Endothelial cell of umbilical vein (primary cell): ENCODE measurements at regions not wholly inside any gene's neighbourhood (a gene's known extent, or its start where the extent isn't known, plus 50 kb on each side); places are given as distances from the start of the nearest gene placed in this dataset.

Source experiments
- BruUV-seq: library from RNA; stranded (reverse); fragments of 400-500 nt; replicated peaks from 2 replicates; lab custom pipeline; 2021; lab: Mats Ljungman, UMichigan
- CTCF ChIA-PET: fragments of 300-600, 350-600 bp; sonication (Branson Sonifier 250); formaldehyde crosslinking; loops from one replicate; lab custom pipeline; 2021; ENCODE audit warnings: antibody characterized with exemption, inconsistent platforms; lab: Charles Lee
- POLR2A ChIA-PET: fragments of 300-600, 350-600 bp; sonication (Branson Sonifier 250); formaldehyde crosslinking; loops from one replicate; lab custom pipeline; 2021; ENCODE audit warnings: antibody characterized with exemption, inconsistent platforms; lab: Charles Lee
- DNase-seq: peaks from one replicate; pipeline ENCODE4 v3.0.0-alpha.2; 2011; ENCODE audit warnings: low read depth, low spot score
- FAIRE-seq: peaks from 2 replicates; lab custom pipeline; 2011; peaks lifted over from hg19 to GRCh38; lab: Jason Lieb, UNC
- H2AFZ ChIP-seq: 2 replicates; pipeline ENCODE4 v1.6.0; 2012; ENCODE audit warnings: low read depth, low read length, control low read depth, inconsistent platforms
- H3K27ac ChIP-seq: 2 replicates; pipeline ENCODE4 v1.5.1; 2011; ENCODE audit warnings: low read depth, mild to moderate bottlenecking, control low read depth, low read length, moderate library complexity; ENCODE audit not compliant: insufficient read depth
- H3K27me3 ChIP-seq, 2 experiments: 2 replicates each; pipeline versions ENCODE4 v1.6.0 to v1.6.1; 2011; ENCODE audit warnings: low read length in 2 of 2, mixed read lengths in 1 of 2; ENCODE audit not compliant: control insufficient read depth in 2 of 2, insufficient read depth in 2 of 2
- H3K36me3 ChIP-seq, 2 experiments: 2 replicates in 1 of 2; 3 replicates in 1 of 2; pipeline ENCODE4 v1.5.1; 2011; ENCODE audit warnings: low read length in 2 of 2, mild to moderate bottlenecking in 1 of 2, moderate library complexity in 1 of 2; ENCODE audit not compliant: control insufficient read depth in 2 of 2, insufficient read depth in 2 of 2; ENCODE audit errors: extremely low read depth in 1 of 2
- H3K4me1 ChIP-seq: 3 replicates; pipeline ENCODE4 v1.5.1; 2011; ENCODE audit warnings: mild to moderate bottlenecking, low read length; ENCODE audit not compliant: control insufficient read depth, insufficient read depth; ENCODE audit errors: extremely low read depth
- H3K4me2 ChIP-seq: 2 replicates; pipeline ENCODE4 v1.6.1; 2011; ENCODE audit warnings: low read length, control low read depth, mixed read lengths; ENCODE audit not compliant: insufficient read depth
- H3K4me3 ChIP-seq, 3 experiments: fragments of 200-600 bp in 1 of 3; sonication (generic), shearing (Covaris generic) in 1 of 3; replicated peaks in 1 of 3; 2 replicates each; pipeline ENCODE4 v1.5.1; 2011 to 2016; ENCODE audit warnings: control low read depth in 3 of 3, low read length in 3 of 3, mild to moderate bottlenecking in 2 of 3, inconsistent platforms in 1 of 3, low read depth in 1 of 3, moderate library complexity in 1 of 3; ENCODE audit not compliant: insufficient read depth in 1 of 3
- H3K79me2 ChIP-seq: 2 replicates; pipeline ENCODE4 v1.6.0; 2012; ENCODE audit warnings: low read length, inconsistent platforms; ENCODE audit not compliant: control insufficient read depth, insufficient read depth
- H3K9ac ChIP-seq: replicated peaks from 2 replicates; pipeline ENCODE3; 2011; ENCODE audit warnings: low read length, control low read depth; ENCODE audit not compliant: insufficient read depth; ENCODE audit errors: extremely low read depth
- H3K9me1 ChIP-seq: replicated peaks from 3 replicates; pipeline ENCODE4 v1.6.0; 2011; ENCODE audit warnings: mild to moderate bottlenecking, low read length; ENCODE audit not compliant: control insufficient read depth, insufficient read depth; ENCODE audit errors: extremely low read depth
- H3K9me3 ChIP-seq: replicated peaks from 2 replicates; pipeline ENCODE4 v1.5.1; 2012; ENCODE audit warnings: low read length, inconsistent platforms; ENCODE audit not compliant: control insufficient read depth, insufficient read depth
- H4K20me1 ChIP-seq: replicated peaks from 2 replicates; pipeline ENCODE3; 2011; ENCODE audit warnings: mild to moderate bottlenecking, low read length; ENCODE audit not compliant: control insufficient read depth, insufficient read depth; ENCODE audit errors: extremely low read depth
- CTCF ChIP-seq, 2 donors: IDR thresholded peaks; 1 replicate in 1 of 2; 2 replicates in 1 of 2; pipeline ENCODE4 v1.5.1; 2011; ENCODE audit warnings: low read length in 2 of 2, mild to moderate bottlenecking in 2 of 2, moderate library complexity in 2 of 2, control low read depth in 1 of 2, inconsistent platforms in 1 of 2, low read depth in 1 of 2; ENCODE audit not compliant: insufficient read depth in 1 of 2; ENCODE audit errors: extremely low read depth in 1 of 2
- EZH2 ChIP-seq: IDR thresholded peaks from 2 replicates; pipeline ENCODE4 v1.6.1; 2012; ENCODE audit warnings: borderline replicate concordance, low read depth, mild to moderate bottlenecking, moderate library complexity, low read length, inconsistent platforms; ENCODE audit not compliant: severe bottlenecking
- FOS ChIP-seq: IDR thresholded peaks from 2 replicates; pipeline ENCODE4 v1.6.1; 2011; ENCODE audit warnings: mild to moderate bottlenecking, low read length, moderate library complexity, borderline replicate concordance; ENCODE audit not compliant: insufficient read depth
- GATA2 ChIP-seq: IDR thresholded peaks from 2 replicates; pipeline ENCODE4 v1.7.0; 2011; ENCODE audit warnings: low read depth, mild to moderate bottlenecking, moderate library complexity, mixed read lengths, low read length; ENCODE audit not compliant: insufficient read length, insufficient read depth
- JUN ChIP-seq: IDR thresholded peaks from 2 replicates; pipeline ENCODE4 v1.6.1; 2011; ENCODE audit warnings: borderline replicate concordance, low read depth; ENCODE audit not compliant: insufficient read length, insufficient read depth
- MAX ChIP-seq: IDR thresholded peaks from 2 replicates; pipeline ENCODE4 v1.6.1; 2011; ENCODE audit not compliant: insufficient read depth, insufficient read length
- MYC ChIP-seq: IDR thresholded peaks from one replicate; pipeline ENCODE4 v1.6.1; 2011; ENCODE audit warnings: mild to moderate bottlenecking, low read depth, low read length
- POLR2A ChIP-seq: IDR thresholded peaks from 2 replicates; pipeline ENCODE4 v1.6.1; 2012; ENCODE audit warnings: low read depth, mild to moderate bottlenecking, control low read depth, low read length
- POLR2AphosphoS5 ChIP-seq: IDR thresholded peaks from 2 replicates; pipeline ENCODE4 v1.6.1; 2012; ENCODE audit warnings: low read depth, mild to moderate bottlenecking, control low read depth, low read length, moderate library complexity; ENCODE audit not compliant: insufficient read depth
- dilution Hi-C: fragments of 300-500 bp; cut with MboI; formaldehyde crosslinking; loops from one replicate; pipeline ENCODE4 v1.15.0; 2019; ENCODE audit warnings: low sequenced_read_pairs; ENCODE audit not compliant: extremely low pct_ligation_motif_present
- intact Hi-C: fragments of 100-400 bp; cut with micrococcal nuclease; formaldehyde crosslinking; loops from one replicate; pipeline ENCODE4 v1.10.0; 2022

- DNase-seq (no peak), FAIRE-seq (no peak)
- Histone ChIP-seq H3K9me3 (no peaks in the 10 kb centered on the region), H3K79me2 (no peaks in the 10 kb centered on the region), H3K4me2 (no peak overlapping the region), H3K9ac (no peak overlapping the region), H3K4me3 (no peak overlapping the region), H3K27me3 (peaks cover 36% of the 10 kb centered on the region in 2 experiments), H3K9me1 (no peaks in the 10 kb centered on the region), H3K4me1 (peaks cover 3% of the 10 kb centered on the region), H4K20me1 (no peaks in the 10 kb centered on the region), H3K27ac (no peak overlapping the region), H2AFZ (no peak overlapping the region), H3K36me3 (no peaks in the 10 kb centered on the region)
- dilution Hi-C loops (no loop called here), intact Hi-C loops (loop anchor here (5.0 kb wide), 1 partner anchor 414 kb away; no protein-coding TSS in a partner anchor)
- TF ChIP-seq POLR2AphosphoS5 (no peak), CTCF (IDR thresholded peaks at IDR 0.05; ENCODE audit: extremely low read depth in 1 of 2, insufficient read depth in 1 of 2, low read depth in 1 of 2, low read length in 2 of 2) (no peak), FOS (no peak), POLR2A (no peak), GATA2 (no peak), MYC (no peak), EZH2 (no peak), JUN (no peak), MAX (no peak)
- ChIA-PET CTCF (interaction anchor here (2.7 to 9.2 kb wide), 5 partner anchors 23 to 890 kb away, joined by 6 to 198 read pairs (median 45); partner anchors contain the start of gene PDGFRA), POLR2A (no interaction called here)
- BruUV-seq: no TSS peak
These were observed 157.7 kb downstream of the CHIC2 start for GRCh38 chr4:53906606-53907190.
